ENCODE measurements at regions not wholly inside any gene's neighbourhood (a gene's known extent, or its start where the extent isn't known, plus 50 kb on each side); places are given as distances from the start of the nearest gene placed in this dataset.

- no peaks in the 10 kb centered on the region for H3K27me3 ChIP-seq (replicated peaks; ENCODE audit: insufficient read depth)
- no peak overlapping the region for H3K4me3 ChIP-seq
- H3K4me2 ChIP-seq (ENCODE audit: unreplicated experiment) = no peak overlapping the region
- H3K9me2 ChIP-seq (ENCODE audit: insufficient read depth) = no peaks in the 10 kb centered on the region
- no peak for DNase-seq
- in situ Hi-C loops (cut with MboI) = no loop called here
- no peaks in the 10 kb centered on the region for H3K4me1 ChIP-seq (ENCODE audit: insufficient read depth)
- H3K36me3 ChIP-seq (ENCODE audit: low read depth) = no peaks in the 10 kb centered on the region
- H4K20me1 ChIP-seq (ENCODE audit: insufficient read depth) = no peaks in the 10 kb centered on the region
- H3K9me3 ChIP-seq (ENCODE audit: low read depth) = no peaks in the 10 kb centered on the region
- no peak overlapping the region for H3K27ac ChIP-seq
- WGBS, 2 experiments (ENCODE audit: low coverage in 1 of 2, low lambda C conversion rate in 2 of 2, missing lambda C conversion rate in 2 of 2) = 54 to 70% methylated on average over 5 of the region's 5 CpGs
- no peaks in the 10 kb centered on the region for H3F3A ChIP-seq (ENCODE audit: insufficient read depth)
- no peak overlapping the region for H2AFZ ChIP-seq
- H3K9ac ChIP-seq = no peak overlapping the region
- TF ChIP-seq EZH2phosphoT487 (IDR thresholded peaks at IDR 0.05; ENCODE audit: insufficient read depth, low read depth) (no peak), EZH2 (IDR thresholded peaks at IDR 0.05; ENCODE audit: insufficient read depth, poor library complexity, severe bottlenecking) (no peak)
- no peaks in the 10 kb centered on the region for H3K79me2 ChIP-seq (ENCODE audit: insufficient read depth)
Measured at GRCh38 chr7:24178811-24179570, 105.0 kb upstream of the NPY start.

GRCh38 chr7:24191362-24191761 lies 92.6 kb upstream of the NPY start:
- no peaks in the 10 kb centered on the region for H3K9me3 ChIP-seq (ENCODE audit: low read depth)
- no peak for DNase-seq
- no peaks in the 10 kb centered on the region for H4K20me1 ChIP-seq (ENCODE audit: insufficient read depth)
- no peaks in the 10 kb centered on the region for H3F3A ChIP-seq (ENCODE audit: insufficient read depth)
- H2AFZ ChIP-seq = no peak overlapping the region
- H3K9me2 ChIP-seq (ENCODE audit: insufficient read depth) = no peaks in the 10 kb centered on the region
- H3K9ac ChIP-seq = no peak overlapping the region
- no peaks in the 10 kb centered on the region for H3K79me2 ChIP-seq (ENCODE audit: insufficient read depth)
- in situ Hi-C loops (cut with MboI) = no loop called here
- no peaks in the 10 kb centered on the region for H3K27me3 ChIP-seq (replicated peaks; ENCODE audit: insufficient read depth)
- TF ChIP-seq EZH2phosphoT487 (IDR thresholded peaks at IDR 0.05; ENCODE audit: insufficient read depth, low read depth) = no peak
- no peak for TF ChIP-seq EZH2 (IDR thresholded peaks at IDR 0.05; ENCODE audit: insufficient read depth, poor library complexity, severe bottlenecking)
- H3K36me3 ChIP-seq (ENCODE audit: low read depth) = no peaks in the 10 kb centered on the region
- no peak overlapping the region for H3K27ac ChIP-seq
- H3K4me2 ChIP-seq (ENCODE audit: unreplicated experiment) = no peak overlapping the region
- 46 to 57% methylated on average over 3 of the region's 3 CpGs for WGBS, 2 experiments (ENCODE audit: low coverage in 1 of 2, low lambda C conversion rate in 2 of 2, missing lambda C conversion rate in 2 of 2)
- no peak overlapping the region for H3K4me3 ChIP-seq
- no peaks in the 10 kb centered on the region for H3K4me1 ChIP-seq (ENCODE audit: insufficient read depth)

DNA sequence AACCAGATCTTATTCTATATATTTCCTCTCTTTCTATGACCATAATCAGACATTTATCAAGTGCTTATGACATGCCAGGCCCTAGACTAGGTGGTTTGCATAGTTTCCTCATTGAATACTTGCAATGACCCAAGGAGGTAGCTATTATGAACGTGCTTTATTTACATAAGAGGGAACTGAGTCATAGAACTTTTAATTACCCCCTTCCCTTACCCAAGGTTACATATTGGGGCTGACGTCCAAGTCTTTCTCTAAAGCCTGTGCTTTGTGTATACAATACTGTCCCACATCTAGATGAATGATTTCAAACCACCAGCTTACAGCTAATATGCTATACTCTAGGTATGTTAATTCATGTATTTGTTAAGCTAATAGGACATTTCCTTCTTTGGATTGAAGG lies 91.9 kb upstream of the NPY start:
- Histone ChIP-seq H3K79me2 (ENCODE audit: insufficient read depth) (no peaks in the 10 kb centered on the region), H3K9me3 (ENCODE audit: low read depth) (no peaks in the 10 kb centered on the region), H3K4me3 (no peak overlapping the region), H3F3A (ENCODE audit: insufficient read depth) (no peaks in the 10 kb centered on the region), H3K9me2 (ENCODE audit: insufficient read depth) (no peaks in the 10 kb centered on the region), H3K27me3 (replicated peaks; ENCODE audit: insufficient read depth) (no peaks in the 10 kb centered on the region), H3K27ac (no peak overlapping the region), H2AFZ (no peak overlapping the region), H3K4me2 (ENCODE audit: unreplicated experiment) (no peak overlapping the region), H3K4me1 (ENCODE audit: insufficient read depth) (no peaks in the 10 kb centered on the region), H3K9ac (no peak overlapping the region), H3K36me3 (ENCODE audit: low read depth) (no peaks in the 10 kb centered on the region), H4K20me1 (ENCODE audit: insufficient read depth) (no peaks in the 10 kb centered on the region)
- in situ Hi-C loops (cut with MboI) = no loop called here
- 11 to 16% methylated on average over 2 of the region's 2 CpGs for WGBS, 2 experiments (ENCODE audit: low coverage in 1 of 2, low lambda C conversion rate in 2 of 2, missing lambda C conversion rate in 2 of 2)
- DNase-seq = no peak
- TF ChIP-seq EZH2phosphoT487 (IDR thresholded peaks at IDR 0.05; ENCODE audit: insufficient read depth, low read depth) (no peak), EZH2 (IDR thresholded peaks at IDR 0.05; ENCODE audit: insufficient read depth, poor library complexity, severe bottlenecking) (no peak)

GRCh38 chr7:24192691-24193090 lies 91.3 kb upstream of the NPY start:
- DNase-seq = no peak
- Histone ChIP-seq H3K4me1 (ENCODE audit: insufficient read depth) (no peaks in the 10 kb centered on the region), H3K9me2 (ENCODE audit: insufficient read depth) (no peaks in the 10 kb centered on the region), H3K4me3 (no peak overlapping the region), H4K20me1 (ENCODE audit: insufficient read depth) (no peaks in the 10 kb centered on the region), H3K79me2 (ENCODE audit: insufficient read depth) (no peaks in the 10 kb centered on the region), H3K27me3 (replicated peaks; ENCODE audit: insufficient read depth) (no peaks in the 10 kb centered on the region), H2AFZ (no peak overlapping the region), H3K9ac (no peak overlapping the region), H3K9me3 (ENCODE audit: low read depth) (no peaks in the 10 kb centered on the region), H3K36me3 (ENCODE audit: low read depth) (no peaks in the 10 kb centered on the region), H3K27ac (no peak overlapping the region), H3K4me2 (ENCODE audit: unreplicated experiment) (no peak overlapping the region), H3F3A (ENCODE audit: insufficient read depth) (no peaks in the 10 kb centered on the region)
- 42 to 58% methylated on average over 4 of the region's 4 CpGs for WGBS, 2 experiments (ENCODE audit: low coverage in 1 of 2, low lambda C conversion rate in 2 of 2, missing lambda C conversion rate in 2 of 2)
- in situ Hi-C loops (cut with MboI) = no loop called here
- TF ChIP-seq EZH2 (IDR thresholded peaks at IDR 0.05; ENCODE audit: insufficient read depth, poor library complexity, severe bottlenecking) = no peak
- no peak for TF ChIP-seq EZH2phosphoT487 (IDR thresholded peaks at IDR 0.05; ENCODE audit: insufficient read depth, low read depth)
